ENCODE measurements at regions not wholly inside any gene's neighbourhood (a gene's known extent, or its start where the extent isn't known, plus 50 kb on each side); places are given as distances from the start of the nearest gene placed in this dataset.

GRCh38 chr2:8580316-8581233 is 101.3 kb upstream of the ID2 start:
- no peak for DNase-seq (ENCODE audit: low read depth in 2 of 2)

- DNase-seq (ENCODE audit: low read depth in 2 of 2), result no peak
Measured at GRCh38 chr2:8581234-8581561, 100.7 kb upstream of the ID2 start.

DNA sequence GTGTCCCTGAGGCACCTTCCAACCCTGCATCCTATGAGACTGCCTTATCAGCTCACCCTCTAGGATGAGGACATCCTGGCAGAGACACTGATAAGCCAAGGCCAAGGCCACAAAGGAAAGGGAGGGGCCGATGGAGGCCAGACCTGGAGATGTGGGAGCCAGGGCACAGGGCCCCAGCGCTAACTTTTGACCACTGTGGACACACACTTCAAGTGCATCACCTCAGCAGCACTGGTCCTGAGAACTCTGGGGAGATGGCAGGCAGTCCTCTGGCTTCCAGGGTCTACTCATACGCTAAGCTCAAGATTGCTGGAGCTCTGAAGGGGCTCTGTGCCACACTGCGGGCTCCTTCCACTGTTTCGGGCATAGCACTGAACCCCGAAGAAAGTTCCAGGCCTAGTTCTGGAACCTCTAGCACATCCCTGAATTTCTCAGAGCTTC is 100.2 kb upstream of the ID2 start:
- DNase-seq (ENCODE audit: low read depth in 2 of 2), result no peak

DNA sequence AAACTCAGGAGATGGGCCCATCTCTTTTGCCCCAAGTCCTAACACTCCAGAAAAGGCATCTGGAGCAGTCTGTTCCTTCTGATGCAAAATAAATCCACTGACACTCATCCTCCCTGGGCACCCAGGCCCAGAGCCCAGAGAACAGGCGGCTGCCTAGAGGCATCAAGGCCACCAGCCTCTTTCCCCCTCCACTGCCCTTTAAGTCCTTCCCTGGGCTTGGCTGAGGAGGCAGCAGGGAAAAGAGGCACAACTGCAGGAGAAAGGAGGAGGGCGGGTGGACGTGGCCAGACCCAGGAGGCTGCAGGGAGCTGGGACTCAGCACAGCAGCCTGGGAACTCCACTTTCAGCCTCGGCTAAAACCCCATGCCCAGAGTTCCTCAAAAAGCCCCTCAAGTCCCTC is 99.7 kb upstream of the ID2 start:
- DNase-seq (ENCODE audit: low read depth in 2 of 2), result no peak

DNA sequence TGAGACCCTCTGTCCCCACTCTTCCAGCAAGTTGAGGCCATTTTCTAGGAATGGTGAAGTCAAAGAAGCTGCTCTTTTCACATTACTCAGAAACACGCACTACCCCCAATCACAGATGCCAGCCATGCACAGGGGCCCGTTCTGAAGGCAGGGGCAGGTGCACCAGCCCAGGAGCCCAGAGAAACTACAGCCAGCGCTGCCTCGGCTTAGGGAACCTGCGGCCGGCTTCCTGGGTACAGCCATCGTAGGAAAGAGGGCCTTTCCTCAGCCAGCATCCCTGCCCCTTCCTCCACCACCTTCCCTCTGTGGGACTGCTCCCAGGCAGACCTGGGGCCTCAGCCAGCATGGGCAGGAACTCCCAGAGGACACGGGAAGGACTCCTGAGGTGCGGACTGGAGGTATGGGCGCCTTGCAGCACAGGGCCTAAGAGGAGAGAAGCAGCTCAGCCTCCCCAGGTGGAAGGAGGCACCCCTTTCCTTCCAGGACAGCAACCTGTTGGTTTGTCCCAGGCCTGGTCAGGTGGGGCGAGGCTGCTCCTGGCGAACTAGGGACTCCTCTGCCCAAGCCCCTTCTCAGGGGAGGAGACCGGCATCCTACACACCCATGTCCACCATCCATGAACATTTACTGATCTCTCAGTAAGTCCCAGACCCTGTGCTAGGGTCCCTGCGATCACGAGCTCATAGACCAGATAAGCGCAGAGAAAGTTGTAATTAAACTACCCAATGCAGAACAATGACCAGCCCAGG is 99.0 kb upstream of the ID2 start:
- DNase-seq (ENCODE audit: low read depth in 2 of 2), result no peak

DNA sequence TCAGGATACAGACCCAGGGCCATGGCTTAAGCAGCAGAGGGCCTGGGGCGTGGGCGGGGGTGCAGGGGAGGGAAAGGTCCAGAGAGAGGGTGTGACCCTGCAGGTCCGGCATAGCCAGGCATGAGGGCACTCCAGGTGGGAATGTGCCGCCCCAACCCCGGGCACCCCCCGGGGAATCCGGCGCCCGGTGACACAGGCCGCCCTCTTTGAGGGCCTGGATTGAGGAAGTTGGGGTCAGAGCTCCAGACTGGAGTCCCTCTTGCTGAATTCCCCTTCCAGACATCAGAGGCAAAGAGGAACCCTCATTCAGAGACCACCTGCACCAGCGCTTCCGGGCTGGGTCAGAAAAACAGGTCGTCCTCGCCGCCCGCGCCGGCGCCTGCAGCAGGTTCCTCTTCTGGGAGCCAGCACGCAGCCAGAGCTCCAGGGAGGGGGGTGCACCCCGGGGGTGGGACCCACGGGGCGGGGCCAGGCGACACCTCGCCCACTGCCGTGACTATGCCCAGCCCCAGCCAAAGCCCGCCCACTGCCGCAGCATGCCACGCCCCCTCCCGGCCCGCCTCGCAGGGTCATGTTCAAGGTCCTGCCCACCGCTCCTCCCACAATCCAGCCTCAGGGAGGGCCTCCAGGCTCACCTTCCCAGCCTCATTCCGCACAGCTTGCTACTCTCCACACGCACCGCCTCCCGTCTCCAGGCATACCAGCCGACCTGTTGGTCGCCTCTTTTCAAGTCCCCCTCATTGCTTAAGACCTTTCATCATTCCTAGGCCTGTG is 98.3 kb upstream of the ID2 start:
- DNase-seq (ENCODE audit: low read depth in 2 of 2), result peak; percentile 61 to 80

- no peak for DNase-seq (ENCODE audit: low read depth in 2 of 2)
Measured at GRCh38 chr2:8584174-8585066, 97.4 kb upstream of the ID2 start.

DNA sequence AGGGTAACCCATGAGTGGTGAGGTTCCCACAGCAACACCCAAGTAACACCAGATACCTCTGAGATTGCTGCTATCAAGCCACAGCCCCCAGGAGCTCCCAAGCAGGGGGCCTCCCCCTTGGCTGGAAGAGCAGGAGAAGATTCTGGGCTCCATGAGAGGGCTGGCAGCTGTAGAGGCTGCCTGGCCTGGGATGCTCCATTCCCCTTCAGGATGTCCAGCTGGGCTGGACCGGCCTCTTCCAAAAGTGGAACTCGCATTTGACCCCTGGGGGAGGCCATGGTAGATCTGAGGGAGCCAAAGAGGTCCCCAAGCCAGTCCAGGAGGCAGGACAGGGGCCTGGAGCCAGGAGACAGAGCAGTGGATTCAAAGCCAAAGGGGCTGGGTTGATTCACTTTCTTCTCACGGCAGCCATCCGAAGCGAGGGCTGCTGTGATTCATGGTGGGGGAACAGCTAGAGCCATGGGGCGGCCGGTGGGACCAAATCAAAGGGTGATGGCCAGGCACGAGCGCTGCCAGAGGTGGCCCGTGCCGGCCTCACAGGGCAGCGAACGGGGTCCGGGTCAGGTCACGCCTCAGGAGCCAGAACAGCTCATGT is 95.3 kb upstream of the ID2 start:
- no peak for DNase-seq (ENCODE audit: low read depth in 2 of 2)

DNA sequence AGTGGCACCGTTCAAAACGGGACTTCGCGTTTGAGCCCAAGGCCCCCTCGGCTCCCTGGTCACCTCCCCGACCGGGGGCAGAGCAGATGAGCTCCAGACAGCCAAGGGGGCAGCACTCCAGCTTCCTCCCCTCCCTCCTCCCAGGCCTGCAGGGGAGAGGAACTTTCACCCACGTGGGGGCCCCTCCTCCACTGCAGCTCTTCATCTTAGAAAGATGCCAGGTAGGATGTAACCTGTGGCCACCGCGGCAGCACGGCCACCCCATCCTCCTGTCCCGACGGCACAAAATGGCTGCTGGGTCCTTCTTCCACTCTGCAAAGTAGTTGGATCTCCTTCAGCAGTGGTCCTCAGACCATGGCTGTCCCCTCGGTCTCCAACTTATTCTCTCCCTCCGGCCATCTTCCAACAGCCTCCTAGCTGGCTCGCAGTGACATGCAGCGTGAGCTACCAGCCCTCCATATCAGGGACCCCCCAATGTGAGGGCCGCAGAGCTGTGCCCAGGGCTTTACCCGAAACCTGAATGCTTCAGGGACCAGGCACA is 94.5 kb upstream of the ID2 start:
- DNase-seq (ENCODE audit: low read depth in 2 of 2), result no peak

GRCh38 chr2:8587920-8588830 is 93.7 kb upstream of the ID2 start:
- DNase-seq (ENCODE audit: low read depth in 2 of 2), result no peak

GRCh38 chr2:8588831-8589191 is 93.0 kb upstream of the ID2 start:
- DNase-seq (ENCODE audit: low read depth in 2 of 2), result no peak

DNA sequence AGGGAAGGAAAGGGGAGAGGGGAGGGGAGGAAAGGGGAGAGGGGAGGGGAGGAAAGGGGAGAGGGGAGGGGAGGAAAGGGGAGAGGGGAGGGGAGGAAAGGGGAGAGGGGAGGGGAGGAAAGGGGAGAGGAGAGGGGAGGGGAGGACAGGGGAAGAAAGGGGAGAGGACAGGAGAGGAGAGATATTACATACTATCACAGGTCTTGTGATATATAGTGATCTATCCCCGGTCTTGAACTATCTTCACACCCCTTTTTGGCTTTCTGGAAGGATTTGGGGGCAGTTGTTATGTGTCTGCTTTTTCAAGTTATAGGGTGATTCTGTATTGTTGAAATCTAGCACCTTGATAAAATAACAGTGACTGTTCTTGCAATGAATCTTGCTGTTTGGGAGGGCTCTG is 92.1 kb upstream of the ID2 start:
- DNase-seq (ENCODE audit: low read depth in 2 of 2), result no peak

DNA sequence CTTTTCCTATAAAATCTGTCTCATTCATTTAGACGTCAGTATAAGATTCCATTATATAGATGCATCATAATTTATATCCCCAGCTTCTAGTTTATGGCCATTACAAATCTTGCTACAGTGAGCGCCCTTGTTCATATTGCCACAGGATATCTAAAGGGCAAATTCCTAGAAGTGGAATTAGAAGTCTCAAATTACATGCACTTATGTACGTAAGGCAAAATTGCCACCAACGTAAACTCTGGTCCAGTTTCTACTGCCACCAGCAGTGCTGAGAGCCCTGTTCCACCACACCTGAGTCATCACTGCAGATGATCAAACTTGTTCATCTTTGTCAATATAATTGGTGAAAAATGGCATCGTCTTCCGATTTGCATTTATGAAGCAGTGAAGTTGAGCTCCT is 90.9 kb upstream of the ID2 start:
- DNase-seq (ENCODE audit: low read depth in 2 of 2), result no peak

GRCh38 chr2:8592736-8593135 is 89.1 kb upstream of the ID2 start:
- no peak for DNase-seq (ENCODE audit: low read depth in 2 of 2)

DNA sequence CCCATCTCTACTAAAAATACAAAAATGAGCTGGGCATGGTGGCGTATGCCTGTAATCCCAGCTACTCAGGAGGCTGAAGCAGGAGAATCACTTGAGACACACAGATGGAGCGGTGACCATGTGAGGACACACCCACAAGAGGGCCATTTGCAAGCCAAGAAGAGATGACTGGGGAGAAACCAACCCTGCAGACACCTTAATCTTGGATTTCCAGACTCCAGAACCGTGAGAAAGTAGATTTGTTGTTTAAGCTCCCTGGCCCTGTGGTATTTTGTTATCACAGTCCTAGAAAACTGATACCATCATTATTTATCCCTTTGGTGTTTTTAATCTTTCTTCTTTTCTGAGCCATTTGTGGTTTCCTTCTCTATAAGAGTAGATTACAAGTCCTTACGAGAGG is 88.6 kb upstream of the ID2 start:
- DNase-seq (ENCODE audit: low read depth in 2 of 2), result no peak

GRCh38 chr2:8594731-8595427 is 87.0 kb upstream of the ID2 start:
- DNase-seq (ENCODE audit: low read depth in 2 of 2), result no peak

- DNase-seq (ENCODE audit: low read depth in 2 of 2), result no peak
Measured at GRCh38 chr2:8595428-8595805, 86.4 kb upstream of the ID2 start.

GRCh38 chr2:8595811-8596600 is 85.8 kb upstream of the ID2 start:
- no peak for DNase-seq (ENCODE audit: low read depth in 2 of 2)

All from activated CD8-positive, alpha-beta memory T cell treated with anti-CD3 and anti-CD28 coated beads for 4 hours (primary cell).